ENCODE measurements at regions not wholly inside any gene's neighbourhood (a gene's known extent, or its start where the extent isn't known, plus 50 kb on each side); places are given as distances from the start of the nearest gene placed in this dataset.

- no peaks in the 10 kb centered on the region for H3K4me1 Mint-ChIP-seq
- Histone ChIP-seq H3K4me1 (ENCODE audit: control insufficient read depth in 1 of 2, insufficient read depth in 2 of 2, low read length in 2 of 2) (no peaks in the 10 kb centered on the region), H4K20me1 (ENCODE audit: insufficient read depth, low read length) (no peaks in the 10 kb centered on the region), H3K27me3 (ENCODE audit: control insufficient read depth in 2 of 2, insufficient read depth in 2 of 2, low read length in 2 of 2) (no peaks in the 10 kb centered on the region), H3K4me3 (replicated peaks in 1 of 3; ENCODE audit: low read depth in 2 of 3, low read length in 3 of 3) (no peak overlapping the region), H3K27ac (ENCODE audit: low read depth in 1 of 2, low read length in 2 of 2) (no peak overlapping the region), H3K4me2 (replicated peaks; ENCODE audit: extremely low read depth, low read length, poor library complexity, severe bottlenecking) (no peak overlapping the region), H3K9me3 (replicated peaks in 1 of 2; ENCODE audit: control insufficient read depth in 1 of 2, insufficient read depth in 1 of 2, low read length in 2 of 2) (no peaks in the 10 kb centered on the region), H3K36me3 (replicated peaks in 1 of 2; ENCODE audit: control insufficient read depth in 1 of 2, insufficient read depth in 2 of 2, low read length in 2 of 2) (no peaks in the 10 kb centered on the region), H3K9ac (ENCODE audit: insufficient read depth, low read length, poor library complexity, severe bottlenecking) (no peak overlapping the region), H3K79me2 (ENCODE audit: insufficient read depth, low read length) (no peaks in the 10 kb centered on the region), H2AFZ (ENCODE audit: insufficient read depth, low read depth, low read length, poor library complexity, severe bottlenecking) (no peak overlapping the region)
- peaks cover 0 to 7% (median 2%) of the 10 kb centered on the region in 7 donors for H3K9me3 Mint-ChIP-seq
- DNase-seq = no peak
- H3K27me3 Mint-ChIP-seq (ENCODE audit: low read depth in 3 of 3) = no peaks in the 10 kb centered on the region
- intact Hi-C loops (cut with micrococcal nuclease) = no loop called here
- H3K36me3 Mint-ChIP-seq = no peaks in the 10 kb centered on the region
- no peak for TF ChIP-seq CTCF (IDR thresholded peaks at IDR 0.05)
- H3K27ac Mint-ChIP-seq = peak overlapping the region in 1 of 7 donors; percentile 59
- no peak overlapping the region for H3K4me3 Mint-ChIP-seq
- WGBS (ENCODE audit: insufficient coverage) = 82% methylated on average over 2 of the region's 6 CpGs
These were observed 2324.1 kb downstream of the MAT2B start for GRCh38 chr5:165829504-165829903.

GRCh38 chr5:165834891-165835290, 2329.5 kb downstream of the MAT2B start:
- Histone ChIP-seq H3K4me1 (ENCODE audit: control insufficient read depth in 1 of 2, insufficient read depth in 2 of 2, low read length in 2 of 2) (no peaks in the 10 kb centered on the region), H3K27ac (ENCODE audit: low read depth in 1 of 2, low read length in 2 of 2) (no peak overlapping the region), H3K9me3 (replicated peaks in 1 of 2; ENCODE audit: control insufficient read depth in 1 of 2, insufficient read depth in 1 of 2, low read length in 2 of 2) (no peaks in the 10 kb centered on the region), H3K4me3 (replicated peaks in 1 of 3; ENCODE audit: low read depth in 2 of 3, low read length in 3 of 3) (no peak overlapping the region), H3K9ac (ENCODE audit: insufficient read depth, low read length, poor library complexity, severe bottlenecking) (no peak overlapping the region), H3K79me2 (ENCODE audit: insufficient read depth, low read length) (no peaks in the 10 kb centered on the region), H3K4me2 (replicated peaks; ENCODE audit: extremely low read depth, low read length, poor library complexity, severe bottlenecking) (no peak overlapping the region), H4K20me1 (ENCODE audit: insufficient read depth, low read length) (no peaks in the 10 kb centered on the region), H3K27me3 (ENCODE audit: control insufficient read depth in 2 of 2, insufficient read depth in 2 of 2, low read length in 2 of 2) (no peaks in the 10 kb centered on the region), H2AFZ (ENCODE audit: insufficient read depth, low read depth, low read length, poor library complexity, severe bottlenecking) (no peak overlapping the region), H3K36me3 (replicated peaks in 1 of 2; ENCODE audit: control insufficient read depth in 1 of 2, insufficient read depth in 2 of 2, low read length in 2 of 2) (no peaks in the 10 kb centered on the region)
- DNase-seq = no peak
- H3K9me3 Mint-ChIP-seq = peaks cover 0 to 6% (median 2%) of the 10 kb centered on the region in 7 donors
- no peaks in the 10 kb centered on the region for H3K4me1 Mint-ChIP-seq
- H3K27ac Mint-ChIP-seq = no peak overlapping the region
- H3K4me3 Mint-ChIP-seq = no peak overlapping the region
- no peak for TF ChIP-seq CTCF (IDR thresholded peaks at IDR 0.05)
- H3K36me3 Mint-ChIP-seq = no peaks in the 10 kb centered on the region
- WGBS (ENCODE audit: insufficient coverage) = no CpG with 5 or more reads among the region's 4 CpGs
- intact Hi-C loops (cut with micrococcal nuclease) = no loop called here
- H3K27me3 Mint-ChIP-seq (ENCODE audit: low read depth in 3 of 3) = peaks cover 0 to 2% (median 0%) of the 10 kb centered on the region in 3 donors

Measured in CD14-positive monocyte (primary cell).